Small intestine (tissue), 7 donors: ENCODE measurements at regions not wholly inside any gene's neighbourhood (a gene's known extent, or its start where the extent isn't known, plus 50 kb on each side); places are given as distances from the start of the nearest gene placed in this dataset.
"Not testable (repeated sequence)": the region's sequence is repeated elsewhere in the genome, so short reads cannot be mapped to it uniquely, and the experiment has no call there.

Experiments
- DNase-seq, 2 donors: peaks; one replicate each; pipeline versions ENCODE4 v3.0.0 to v3.0.0-alpha.2; 2013
- FAIRE-seq: peaks from 2 replicates; lab custom pipeline; 2012; peaks lifted over from hg19 to GRCh38; lab: Jason Lieb, UNC
- H3K27ac ChIP-seq, 3 donors: one replicate each; pipeline ENCODE4 v1.5.1; 2013; ENCODE audit warnings: low read length in 2 of 3, mild to moderate bottlenecking in 2 of 3, control low read depth in 1 of 3, inconsistent platforms in 1 of 3, low read depth in 1 of 3, moderate library complexity in 1 of 3
- H3K27me3 ChIP-seq, 3 donors: one replicate each; pipeline ENCODE4 v1.6.1; 2013; ENCODE audit warnings: low read length in 3 of 3, inconsistent platforms in 1 of 3; ENCODE audit not compliant: control insufficient read depth in 3 of 3, insufficient read depth in 3 of 3
- H3K36me3 ChIP-seq, 3 donors: one replicate each; pipeline ENCODE4 v1.6.1; 2013; ENCODE audit warnings: low read length in 3 of 3, inconsistent platforms in 1 of 3, low read depth in 1 of 3, mild to moderate bottlenecking in 1 of 3, moderate library complexity in 1 of 3; ENCODE audit not compliant: control insufficient read depth in 3 of 3, insufficient read depth in 2 of 3
- H3K4me1 ChIP-seq, 3 donors: one replicate each; pipeline ENCODE4 v1.6.1; 2013; ENCODE audit warnings: low read length in 2 of 3, inconsistent platforms in 1 of 3, low read depth in 1 of 3, mild to moderate bottlenecking in 1 of 3, moderate library complexity in 1 of 3; ENCODE audit not compliant: control insufficient read depth in 3 of 3, insufficient read depth in 2 of 3
- H3K4me3 ChIP-seq, 3 donors: one replicate each; pipeline ENCODE4 v1.5.1; 2013; ENCODE audit warnings: low read length in 3 of 3, control low read depth in 1 of 3, inconsistent platforms in 1 of 3, low read depth in 1 of 3, mild to moderate bottlenecking in 1 of 3, moderate library complexity in 1 of 3
- H3K9me3 ChIP-seq, 2 donors: one replicate each; pipeline ENCODE4 v1.6.1; 2013; ENCODE audit warnings: low read depth in 1 of 2, low read length in 1 of 2; ENCODE audit not compliant: control insufficient read depth in 2 of 2, insufficient read depth in 1 of 2
- WGBS, 3 donors: extraction: QIAGEN DNeasy Blood & Tissue Kit; methylation state at CpG; one replicate each; pipeline ENCODE4 v1.1.7; 2013; 5-methylcytosine and 5-hydroxymethylcytosine counted together
- donor health status: healthy with polysubstance abuse.
- donor health status: control.
- donor health status: control.
- donor health status: Bipolar disorder and iron deficiency.
- donor health status: healthy.

- FAIRE-seq, H3K36me3 ChIP-seq: not testable (repeated sequence)
Measured at GRCh38 chr3:31327826-31328357, 204.8 kb upstream of the STT3B start.

GRCh38 chr3:31331278-31331677, 201.4 kb upstream of the STT3B start:
- Histone ChIP-seq H3K27me3 (no peaks in the 10 kb centered on the region), H3K27ac (no peak overlapping the region), H3K4me3 (no peak overlapping the region), H3K4me1 (no peaks in the 10 kb centered on the region), H3K9me3 (peaks cover 0 to 10% of the 10 kb centered on the region in 2 donors), H3K36me3 (no peaks in the 10 kb centered on the region)
- no peak for FAIRE-seq
- WGBS, 3 donors, result 42 to 70% (median 60%) methylated on average over 3 of the region's 3 CpGs
- peak in 1 of 2 donors; percentile 4 for DNase-seq

More at GRCh38 chr3:31327826-31328357, 204.8 kb upstream of the STT3B start:
- peaks cover 0 to 11% of the 10 kb centered on the region in 2 donors for H3K9me3 ChIP-seq
- not testable (repeated sequence) for H3K4me3 ChIP-seq, H3K4me1 ChIP-seq, H3K27me3 ChIP-seq, DNase-seq, H3K27ac ChIP-seq
- WGBS, 3 donors, result 91 to 95% (median 93%) methylated on average over 3 of the region's 3 CpGs

DNA sequence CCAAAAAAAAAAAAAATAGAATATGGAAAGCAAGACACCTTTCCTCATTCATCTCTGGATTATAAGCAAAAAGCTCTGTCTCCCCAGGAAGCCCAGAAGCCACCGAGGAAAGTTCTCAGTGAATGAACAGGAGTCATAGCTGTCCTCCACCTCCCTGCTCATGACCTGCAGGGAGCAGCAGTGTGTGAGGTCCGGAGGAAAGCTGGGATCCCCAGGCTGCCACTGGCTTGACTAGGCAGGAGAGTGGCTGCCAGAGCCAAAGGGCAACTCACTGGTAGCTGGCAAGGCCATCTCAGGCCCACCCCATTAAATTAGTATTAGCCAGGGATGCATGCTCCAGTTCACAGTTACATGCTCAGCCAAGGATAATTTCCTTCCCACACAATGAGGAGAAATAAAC, 191.6 kb upstream of the STT3B start:
- H3K27me3 ChIP-seq, result no peaks in the 10 kb centered on the region
- H3K27ac ChIP-seq, result no peak overlapping the region
- WGBS, 3 donors, result 34 to 62% (median 55%) methylated on average over 2 of the region's 2 CpGs
- no peaks in the 10 kb centered on the region for H3K4me1 ChIP-seq
- FAIRE-seq (no peak), DNase-seq (peak; percentile 5 to 15)
- H3K4me3 ChIP-seq, result no peak overlapping the region
- no peaks in the 10 kb centered on the region for H3K9me3 ChIP-seq
- no peaks in the 10 kb centered on the region for H3K36me3 ChIP-seq

DNA sequence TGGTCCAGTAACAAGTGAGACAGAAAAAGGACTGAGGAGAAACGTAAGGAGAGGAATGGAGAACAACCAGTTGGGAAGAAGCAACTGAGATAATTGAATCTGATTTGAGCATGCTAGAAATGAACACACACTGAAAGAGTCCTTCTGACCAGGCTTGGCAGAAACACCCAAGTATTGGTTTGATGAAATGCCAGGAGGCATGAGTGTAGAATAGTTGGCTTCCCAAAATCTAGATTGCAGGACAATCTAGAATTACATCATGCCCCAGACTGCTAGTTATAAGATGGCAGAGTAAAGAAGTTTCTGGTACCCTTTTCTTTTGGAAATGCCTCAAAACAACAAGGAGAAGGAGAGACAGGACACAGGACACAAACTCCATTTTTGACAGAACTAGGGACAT, 189.7 kb upstream of the STT3B start:
- WGBS, 3 donors, result 86 to 91% (median 90%) methylated on average over 1 of the region's 1 CpG
- no peaks in the 10 kb centered on the region for H3K9me3 ChIP-seq
- H3K36me3 ChIP-seq, result no peaks in the 10 kb centered on the region
- FAIRE-seq, result no peak
- H3K4me3 ChIP-seq, result no peak overlapping the region
- no peaks in the 10 kb centered on the region for H3K27me3 ChIP-seq
- no peaks in the 10 kb centered on the region for H3K4me1 ChIP-seq
- H3K27ac ChIP-seq, result no peak overlapping the region
- DNase-seq, result no peak

GRCh38 chr3:31345581-31345980, 187.1 kb upstream of the STT3B start:
- Histone ChIP-seq H3K4me3 (no peak overlapping the region), H3K36me3 (no peaks in the 10 kb centered on the region), H3K9me3 (no peaks in the 10 kb centered on the region), H3K27ac (no peak overlapping the region), H3K27me3 (no peaks in the 10 kb centered on the region), H3K4me1 (no peaks in the 10 kb centered on the region)
- FAIRE-seq (no peak), DNase-seq (no peak)
- WGBS, 3 donors, result 83 to 85% (median 85%) methylated on average over 2 of the region's 2 CpGs

- Histone ChIP-seq H3K27ac (no peak overlapping the region), H3K27me3 (no peaks in the 10 kb centered on the region), H3K4me3 (no peak overlapping the region), H3K4me1 (no peaks in the 10 kb centered on the region), H3K9me3 (no peaks in the 10 kb centered on the region), H3K36me3 (no peaks in the 10 kb centered on the region)
- 89 to 90% (median 90%) methylated on average over 5 of the region's 5 CpGs for WGBS, 3 donors
- DNase-seq (no peak), FAIRE-seq (no peak)
Measured at GRCh38 chr3:31346542-31346979, 186.2 kb upstream of the STT3B start.

DNA sequence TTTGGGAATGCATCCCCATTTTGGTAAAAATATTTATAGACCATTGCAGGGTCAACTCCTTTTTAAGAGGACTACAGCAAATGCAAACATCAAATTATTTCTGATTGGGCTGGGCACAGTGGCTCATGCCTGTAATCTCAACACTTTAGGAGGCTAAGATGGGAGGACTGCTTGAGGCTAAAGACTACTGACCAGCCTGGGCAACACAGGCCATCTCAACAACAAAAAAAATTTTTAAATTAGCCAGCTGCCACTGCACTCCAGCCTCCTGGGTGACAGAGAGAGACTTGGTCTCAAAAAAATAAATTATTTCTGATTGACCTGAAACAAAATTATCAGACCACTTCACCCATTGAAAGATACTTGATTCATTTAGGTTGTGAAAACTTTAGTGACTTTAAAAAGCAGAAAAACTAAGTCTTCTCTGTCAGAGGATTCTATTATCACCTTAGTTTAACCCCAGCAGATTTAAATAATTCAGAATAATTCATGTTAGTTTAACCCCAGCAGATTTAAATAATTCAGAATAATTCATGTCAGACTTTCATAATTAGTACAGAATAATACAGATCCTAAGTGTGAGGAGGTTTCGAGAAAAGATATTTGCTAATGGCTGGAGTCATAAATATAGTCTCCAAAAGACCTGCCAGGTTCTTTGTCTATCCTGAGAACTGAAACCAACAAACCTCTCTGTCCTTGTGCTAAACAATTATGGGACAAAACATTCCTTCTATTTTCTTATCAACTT, 183.6 kb upstream of the STT3B start:
- WGBS, 3 donors, result 32 to 62% (median 54%) methylated on average over 1 of the region's 1 CpG
- Histone ChIP-seq H3K27ac (no peak overlapping the region), H3K36me3 (no peaks in the 10 kb centered on the region), H3K9me3 (no peaks in the 10 kb centered on the region), H3K4me1 (no peaks in the 10 kb centered on the region), H3K4me3 (no peak overlapping the region), H3K27me3 (no peaks in the 10 kb centered on the region)
- DNase-seq (no peak), FAIRE-seq (no peak)

DNA sequence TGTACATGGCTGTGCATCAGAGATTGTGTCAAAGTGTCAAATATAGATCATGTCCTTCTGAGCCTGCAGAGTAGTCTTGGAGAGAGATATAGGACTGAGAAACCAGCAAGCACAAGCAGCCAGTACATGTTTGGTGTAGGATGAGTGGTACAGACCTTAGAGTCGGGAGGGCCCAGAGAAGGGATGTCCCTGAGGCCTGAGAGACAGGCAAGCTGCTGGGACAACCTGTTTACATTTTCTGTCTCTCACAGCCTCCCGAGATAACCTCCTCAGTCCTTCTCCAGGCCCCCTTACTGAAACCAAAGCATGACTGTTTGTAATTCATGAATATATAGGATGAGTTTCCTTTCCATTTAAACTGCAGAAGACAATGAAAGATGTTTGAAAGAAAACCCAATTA, 182.4 kb upstream of the STT3B start:
- H3K9me3 ChIP-seq, result no peaks in the 10 kb centered on the region
- WGBS, 3 donors, result 59 to 77% (median 70%) methylated on average over 2 of the region's 2 CpGs
- H3K4me1 ChIP-seq, result no peaks in the 10 kb centered on the region
- no peak for DNase-seq
- no peaks in the 10 kb centered on the region for H3K36me3 ChIP-seq
- H3K27me3 ChIP-seq, result no peaks in the 10 kb centered on the region
- no peak overlapping the region for H3K4me3 ChIP-seq
- no peak for FAIRE-seq
- H3K27ac ChIP-seq, result no peak overlapping the region
